NCI-H510A treated with DMSO at 0.1 percent for 48 hours (cell line): ENCODE measurements at regions not wholly inside any gene's neighbourhood (a gene's known extent, or its start where the extent isn't known, plus 50 kb on each side); places are given as distances from the start of the nearest gene placed in this dataset.

Source experiments
- DNase-seq: peaks from one replicate; lab custom pipeline; 2025; lab: John Stamatoyannopoulos, UW

- DNase-seq, result no peak
Measured at GRCh38 chr7:88500131-88500530, 193.4 kb upstream of the STEAP4 start.

- DNase-seq, result no peak
Measured at GRCh38 chr7:88495881-88496725, 189.4 kb upstream of the STEAP4 start.

GRCh38 chr7:88492153-88492552 is 185.5 kb upstream of the STEAP4 start:
- DNase-seq, result peak; percentile 5

- no peak for DNase-seq
Measured at GRCh38 chr7:88490874-88491273, 184.2 kb upstream of the STEAP4 start.

GRCh38 chr7:88490161-88490560 is 183.5 kb upstream of the STEAP4 start:
- DNase-seq, result no peak

GRCh38 chr7:88485821-88486220 is 179.1 kb upstream of the STEAP4 start:
- DNase-seq, result no peak

GRCh38 chr7:88484551-88484950 is 177.9 kb upstream of the STEAP4 start:
- no peak for DNase-seq

GRCh38 chr7:88480896-88481295 is 174.2 kb upstream of the STEAP4 start:
- no peak for DNase-seq

GRCh38 chr7:88480271-88480670 is 173.6 kb upstream of the STEAP4 start:
- DNase-seq, result no peak

- DNase-seq, result no peak
Measured at GRCh38 chr7:88477976-88478375, 171.3 kb upstream of the STEAP4 start.

- DNase-seq, result no peak
Measured at GRCh38 chr7:88465600-88465999, 158.9 kb upstream of the STEAP4 start.

- no peak for DNase-seq
Measured at GRCh38 chr7:88462799-88463198, 156.1 kb upstream of the STEAP4 start.

GRCh38 chr7:88460650-88461049 is 154.0 kb upstream of the STEAP4 start:
- no peak for DNase-seq

- no peak for DNase-seq
Measured at GRCh38 chr7:88458946-88459345, 152.3 kb upstream of the STEAP4 start.

GRCh38 chr7:88458279-88458678 is 151.6 kb upstream of the STEAP4 start:
- DNase-seq, result no peak

GRCh38 chr7:88457320-88457719 is 150.6 kb upstream of the STEAP4 start:
- no peak for DNase-seq

- DNase-seq, result no peak
Measured at GRCh38 chr7:88456490-88456889, 149.8 kb upstream of the STEAP4 start.

- DNase-seq, result no peak
Measured at GRCh38 chr7:88455696-88456095, 149.0 kb upstream of the STEAP4 start.

GRCh38 chr7:88452646-88453045 is 146.0 kb upstream of the STEAP4 start:
- no peak for DNase-seq

GRCh38 chr7:88450874-88451273 is 144.2 kb upstream of the STEAP4 start:
- DNase-seq, result no peak

GRCh38 chr7:88449410-88449809 is 142.7 kb upstream of the STEAP4 start:
- DNase-seq, result no peak

- DNase-seq, result no peak
Measured at GRCh38 chr7:88442413-88442812, 135.7 kb upstream of the STEAP4 start.

- DNase-seq, result no peak
Measured at GRCh38 chr7:88437132-88437531, 130.4 kb upstream of the STEAP4 start.

GRCh38 chr7:88432301-88432700 is 125.6 kb upstream of the STEAP4 start:
- no peak for DNase-seq
